Natural killer cell treated with Interleukin-12 subunit alpha and Interleukin-12 subunit beta and Interleukin-15 and Interleukin-18, amount 100 ng/mL, for 72 hours (primary cell): ENCODE measurements at regions not wholly inside any gene's neighbourhood (a gene's known extent, or its start where the extent isn't known, plus 50 kb on each side); places are given as distances from the start of the nearest gene placed in this dataset.
A peak's percentile ranks its signal among the peaks of the same experiment; 100 is the strongest.
"Not testable (repeated sequence)": the region's sequence is repeated elsewhere in the genome, so short reads cannot be mapped to it uniquely, and the experiment has no call there.

Experiments used
- ATAC-seq, 2 donors: fragments of 150-1000 bp; cut with Tn5 transposase in 1 of 2; sonication (Bioruptor Pico), chemical (Tn5 transposase) in 1 of 2; 2 replicates each; pipeline ENCODE4 v1.10.0; 2021
- DNase-seq: peaks from one replicate; pipeline ENCODE4 v3.0.0; 2022; ENCODE audit warnings: low spot score
- H3K27ac Mint-ChIP-seq, 2 donors: 1 replicate in 1 of 2; 2 replicates in 1 of 2; pipeline ENCODE4 v1.8.0; 2022; ENCODE audit warnings: mixed read lengths in 2 of 2, mild to moderate bottlenecking in 1 of 2, moderate library complexity in 1 of 2
- H3K27me3 Mint-ChIP-seq, 2 donors: 1 replicate in 1 of 2; 2 replicates in 1 of 2; pipeline ENCODE4 v1.8.0; 2022; ENCODE audit warnings: mixed read lengths in 2 of 2
- H3K36me3 Mint-ChIP-seq: one replicate; pipeline ENCODE4 v1.8.0; 2022; ENCODE audit warnings: mixed read lengths
- H3K4me1 Mint-ChIP-seq, 2 donors: 1 replicate in 1 of 2; 2 replicates in 1 of 2; pipeline ENCODE4 v1.8.0; 2022; ENCODE audit warnings: low read depth in 2 of 2, mixed read lengths in 2 of 2, mild to moderate bottlenecking in 1 of 2
- H3K4me3 Mint-ChIP-seq: one replicate; pipeline ENCODE4 v1.8.0; 2022; ENCODE audit warnings: mixed read lengths
- H3K9me3 Mint-ChIP-seq: 2 replicates; pipeline ENCODE4 v1.8.0; 2022; ENCODE audit warnings: mixed read lengths

GRCh38 chr9:93807166-93808074, 147.7 kb downstream of the BARX1 start:
- no peaks in the 10 kb centered on the region for H3K4me1 Mint-ChIP-seq
- no peaks in the 10 kb centered on the region for H3K36me3 Mint-ChIP-seq
- no peak overlapping the region for H3K27ac Mint-ChIP-seq
- ATAC-seq (peak in 1 of 2 donors; percentile 31), DNase-seq (no peak)
- H3K27me3 Mint-ChIP-seq = peaks cover 7 to 14% of the 10 kb centered on the region in 2 donors
- no peak overlapping the region for H3K4me3 Mint-ChIP-seq
- peaks cover 4% of the 10 kb centered on the region for H3K9me3 Mint-ChIP-seq

GRCh38 chr9:93801581-93802284, 153.4 kb downstream of the BARX1 start:
- Mint-ChIP-seq H3K36me3 (peaks cover 12% of the 10 kb centered on the region), H3K27me3 (peaks cover 18 to 47% of the 10 kb centered on the region in 2 donors), H3K4me1 (no peaks in the 10 kb centered on the region), H3K27ac (no peak overlapping the region), H3K4me3 (no peak overlapping the region), H3K9me3 (peaks cover 9% of the 10 kb centered on the region)
- DNase-seq (no peak), ATAC-seq (peak; percentile 17 to 24)

- Mint-ChIP-seq H3K4me1 (no peaks in the 10 kb centered on the region), H3K27me3 (peaks cover 18 to 51% of the 10 kb centered on the region in 2 donors)
Observed at GRCh38 chr9:93801120-93801519, 154.0 kb downstream of the BARX1 start.

GRCh38 chr9:93792358-93792757, 162.8 kb downstream of the BARX1 start:
- Mint-ChIP-seq H3K4me1 (no peaks in the 10 kb centered on the region), H3K9me3 (no peaks in the 10 kb centered on the region), H3K27ac (no peak overlapping the region), H3K27me3 (peaks cover 17 to 52% of the 10 kb centered on the region in 2 donors), H3K4me3 (no peak overlapping the region), H3K36me3 (no peaks in the 10 kb centered on the region)
- ATAC-seq = no peak
- DNase-seq = no peak

More at GRCh38 chr9:93801120-93801519, 154.0 kb downstream of the BARX1 start:
- H3K4me3 Mint-ChIP-seq = no peak overlapping the region
- DNase-seq (no peak), ATAC-seq (peak in 1 of 2 donors; percentile 32)
- H3K36me3 Mint-ChIP-seq = peaks cover 12% of the 10 kb centered on the region
- H3K9me3 Mint-ChIP-seq = peaks cover 8% of the 10 kb centered on the region
- no peak overlapping the region for H3K27ac Mint-ChIP-seq

- ATAC-seq = no peak
- no peak for DNase-seq
- Mint-ChIP-seq H3K9me3 (no peaks in the 10 kb centered on the region), H3K27ac (no peak overlapping the region), H3K27me3 (peaks cover 35 to 63% of the 10 kb centered on the region in 2 donors), H3K36me3 (peaks cover 4% of the 10 kb centered on the region), H3K4me1 (no peaks in the 10 kb centered on the region), H3K4me3 (no peak overlapping the region)
Observed at GRCh38 chr9:93786204-93786603, 169.0 kb downstream of the BARX1 start.

- Mint-ChIP-seq H3K9me3 (no peaks in the 10 kb centered on the region), H3K36me3 (no peaks in the 10 kb centered on the region), H3K27me3 (peaks cover 8 to 12% of the 10 kb centered on the region in 2 donors), H3K4me1 (no peaks in the 10 kb centered on the region), H3K27ac (no peak overlapping the region), H3K4me3 (no peak overlapping the region)
- no peak for DNase-seq
- peak; percentile 24 to 57 for ATAC-seq
Observed at GRCh38 chr9:93776873-93777272, 178.3 kb downstream of the BARX1 start.

GRCh38 chr9:93776256-93776655, 178.9 kb downstream of the BARX1 start:
- H3K9me3 Mint-ChIP-seq = no peaks in the 10 kb centered on the region
- H3K27ac Mint-ChIP-seq = no peak overlapping the region
- no peak overlapping the region for H3K4me3 Mint-ChIP-seq
- no peak for ATAC-seq
- no peaks in the 10 kb centered on the region for H3K4me1 Mint-ChIP-seq
- peaks cover 8 to 12% of the 10 kb centered on the region in 2 donors for H3K27me3 Mint-ChIP-seq
- no peak for DNase-seq
- no peaks in the 10 kb centered on the region for H3K36me3 Mint-ChIP-seq

- H3K36me3 Mint-ChIP-seq = no peaks in the 10 kb centered on the region
- DNase-seq = no peak
- H3K4me3 Mint-ChIP-seq = no peak overlapping the region
- no peak overlapping the region for H3K27ac Mint-ChIP-seq
- H3K9me3 Mint-ChIP-seq = no peaks in the 10 kb centered on the region
- ATAC-seq = no peak
- H3K4me1 Mint-ChIP-seq = no peaks in the 10 kb centered on the region
- peaks cover 8 to 16% of the 10 kb centered on the region in 2 donors for H3K27me3 Mint-ChIP-seq
Observed at GRCh38 chr9:93774331-93775102, 180.6 kb downstream of the BARX1 start.

GRCh38 chr9:93771276-93771675, 183.9 kb downstream of the BARX1 start:
- peaks cover 1% of the 10 kb centered on the region for H3K9me3 Mint-ChIP-seq
- no peaks in the 10 kb centered on the region for H3K36me3 Mint-ChIP-seq
- H3K4me1 Mint-ChIP-seq = no peaks in the 10 kb centered on the region
- no peak overlapping the region for H3K27ac Mint-ChIP-seq
- DNase-seq (no peak), ATAC-seq (no peak)
- peaks cover 8 to 28% of the 10 kb centered on the region in 2 donors for H3K27me3 Mint-ChIP-seq
- no peak overlapping the region for H3K4me3 Mint-ChIP-seq

- no peak for DNase-seq
- Mint-ChIP-seq H3K4me1 (no peaks in the 10 kb centered on the region), H3K9me3 (peaks cover 8% of the 10 kb centered on the region), H3K4me3 (no peak overlapping the region), H3K27ac (no peak overlapping the region), H3K36me3 (peaks cover 14% of the 10 kb centered on the region), H3K27me3 (peaks cover 19 to 49% of the 10 kb centered on the region in 2 donors)
- no peak for ATAC-seq
Observed at GRCh38 chr9:93761822-93762221, 185.4 kb downstream of the PHF2 start.

- Mint-ChIP-seq H3K9me3 (peaks cover 17% of the 10 kb centered on the region), H3K36me3 (peaks cover 44% of the 10 kb centered on the region), H3K4me3 (no peak overlapping the region), H3K27ac (no peak overlapping the region), H3K27me3 (peaks cover 10 to 45% of the 10 kb centered on the region in 2 donors), H3K4me1 (no peaks in the 10 kb centered on the region)
- ATAC-seq = no peak
- DNase-seq = no peak
Observed at GRCh38 chr9:93750045-93750444, 173.7 kb downstream of the PHF2 start.

GRCh38 chr9:93748827-93749226, 172.4 kb downstream of the PHF2 start:
- not testable (repeated sequence) for H3K4me3 Mint-ChIP-seq, DNase-seq, H3K27ac Mint-ChIP-seq, H3K4me1 Mint-ChIP-seq, ATAC-seq
- peaks cover 20% of the 10 kb centered on the region for H3K9me3 Mint-ChIP-seq
- peaks cover 43% of the 10 kb centered on the region for H3K36me3 Mint-ChIP-seq
- peaks cover 10 to 36% of the 10 kb centered on the region in 2 donors for H3K27me3 Mint-ChIP-seq

GRCh38 chr9:93731963-93732362, 155.6 kb downstream of the PHF2 start:
- H3K9me3 Mint-ChIP-seq = peaks cover 16% of the 10 kb centered on the region
- peaks cover 28% of the 10 kb centered on the region for H3K36me3 Mint-ChIP-seq
- no peak overlapping the region for H3K4me3 Mint-ChIP-seq
- no peaks in the 10 kb centered on the region for H3K4me1 Mint-ChIP-seq
- peaks cover 34 to 48% of the 10 kb centered on the region in 2 donors for H3K27me3 Mint-ChIP-seq
- ATAC-seq (no peak), DNase-seq (no peak)
- no peak overlapping the region for H3K27ac Mint-ChIP-seq
